ENCODE measurements at regions not wholly inside any gene's neighbourhood (a gene's known extent, or its start where the extent isn't known, plus 50 kb on each side); places are given as distances from the start of the nearest gene placed in this dataset.
"Not testable (repeated sequence)": the region's sequence is repeated elsewhere in the genome, so short reads cannot be mapped to it uniquely, and the experiment has no call there.

DNA sequence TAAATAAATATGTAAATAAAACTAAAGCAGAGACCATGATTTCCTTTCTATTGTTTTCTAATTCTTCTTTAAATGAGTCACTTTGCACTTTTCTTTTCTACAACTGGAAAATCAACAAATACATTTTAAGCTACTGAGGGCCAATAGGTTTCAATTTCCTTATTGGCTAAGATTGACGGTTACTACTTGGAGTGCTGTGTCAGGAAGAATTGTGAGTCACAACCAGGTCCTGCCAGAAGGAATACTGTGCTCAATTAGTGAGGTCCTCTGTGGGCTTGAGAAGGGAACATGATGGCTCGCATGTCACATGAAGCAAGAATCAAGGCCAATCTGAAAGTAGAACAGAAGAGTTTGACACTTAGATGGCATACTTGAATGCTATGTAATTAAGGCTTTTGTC, 110.8 kb downstream of the HMHB1 start:
- H3K36me3 Mint-ChIP-seq, result no peaks in the 10 kb centered on the region
- H3K4me1 Mint-ChIP-seq, result no peaks in the 10 kb centered on the region
- peaks cover 1% of the 10 kb centered on the region for H3K27me3 Mint-ChIP-seq
- no peak overlapping the region for H3K4me3 Mint-ChIP-seq
- no peak overlapping the region for H3K27ac Mint-ChIP-seq
- no peaks in the 10 kb centered on the region for H3K9me3 Mint-ChIP-seq

DNA sequence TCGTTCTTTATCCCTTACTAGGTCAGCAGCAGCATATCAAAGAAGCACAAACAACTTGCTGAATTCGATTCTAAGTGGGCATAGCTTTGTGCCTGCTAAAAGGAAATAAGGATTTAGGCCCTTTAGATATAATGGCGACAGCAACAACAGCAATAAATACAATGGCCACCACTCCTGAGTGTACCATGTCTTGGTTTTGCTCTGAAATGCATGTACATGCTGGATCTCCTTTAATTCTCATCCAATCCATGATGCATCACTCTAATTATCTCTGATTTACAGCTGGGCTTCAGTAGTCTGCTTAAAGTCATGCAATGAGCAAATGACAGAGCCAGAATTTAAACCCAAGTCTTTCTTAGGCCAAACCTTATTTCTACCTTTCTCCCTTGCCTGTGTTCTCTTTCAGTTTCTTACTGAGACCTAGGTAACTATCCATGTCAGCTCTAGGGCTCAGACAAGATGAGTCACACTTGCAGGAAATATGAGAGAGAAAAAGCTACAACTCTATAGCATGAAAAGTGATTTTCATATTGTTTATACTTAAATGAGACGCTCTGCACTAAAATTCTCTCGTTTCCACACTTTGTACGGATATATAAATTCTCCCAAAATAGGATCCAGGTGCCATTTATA, 111.8 kb downstream of the HMHB1 start:
- Mint-ChIP-seq H3K27ac (no peak overlapping the region), H3K27me3 (peaks cover 1% of the 10 kb centered on the region), H3K9me3 (peaks cover 0 to 2% (median 1%) of the 10 kb centered on the region in 3 donors), H3K36me3 (no peaks in the 10 kb centered on the region), H3K4me3 (no peak overlapping the region), H3K4me1 (no peaks in the 10 kb centered on the region)

DNA sequence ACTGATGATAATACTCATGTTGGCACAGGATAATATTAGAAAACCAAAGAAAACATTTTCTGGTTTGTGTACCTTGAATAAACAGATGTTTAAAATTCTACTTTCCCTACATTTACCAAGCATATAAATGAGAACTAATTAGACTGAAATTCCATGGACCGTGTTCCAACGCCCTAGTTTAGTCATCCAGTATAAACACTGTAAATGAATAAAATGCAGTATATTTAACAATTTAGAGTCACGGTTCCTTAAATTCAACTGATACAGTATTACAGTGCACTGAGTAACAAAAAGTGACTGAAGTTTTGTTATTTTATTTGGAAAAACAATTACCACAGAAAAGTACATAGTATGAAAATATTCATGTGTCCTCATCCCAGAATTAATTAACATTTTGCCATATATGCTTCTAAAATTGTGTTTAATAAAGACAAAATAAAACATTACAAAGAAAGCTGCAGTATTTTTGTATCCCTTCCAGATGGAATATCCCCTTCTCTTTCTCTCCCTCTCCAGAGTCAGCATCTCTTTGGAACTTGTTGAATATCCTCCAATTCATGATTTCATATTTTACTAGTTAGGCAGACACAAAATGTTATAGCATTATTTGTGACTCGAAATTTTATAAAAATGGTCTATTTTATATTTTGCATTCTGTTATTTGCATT, 112.5 kb downstream of the HMHB1 start:
- no peaks in the 10 kb centered on the region for H3K4me1 Mint-ChIP-seq
- H3K9me3 Mint-ChIP-seq, result peaks cover 0 to 2% (median 1%) of the 10 kb centered on the region in 3 donors
- peaks cover 1% of the 10 kb centered on the region for H3K27me3 Mint-ChIP-seq

DNA sequence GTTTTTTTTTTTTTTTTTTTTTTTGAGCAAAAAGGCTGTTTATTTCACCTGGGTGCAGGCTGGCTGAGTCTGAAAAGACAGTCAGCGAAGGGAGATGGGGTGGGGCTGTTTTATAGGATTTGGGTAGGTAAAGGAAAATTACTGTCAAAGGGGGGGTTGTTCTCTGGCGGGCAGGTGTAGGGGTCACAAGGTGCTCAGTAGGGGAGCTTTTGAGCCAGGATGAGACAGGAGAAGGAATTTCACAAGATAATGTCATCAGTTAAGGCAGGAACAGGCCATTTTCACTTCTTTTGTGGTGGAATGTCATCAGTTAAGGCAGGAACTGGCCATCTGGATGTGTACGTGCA, 113.0 kb downstream of the HMHB1 start:
- H3K4me1 Mint-ChIP-seq, H3K9me3 Mint-ChIP-seq, H3K36me3 Mint-ChIP-seq, H3K4me3 Mint-ChIP-seq, H3K27me3 Mint-ChIP-seq, H3K27ac Mint-ChIP-seq: not testable (repeated sequence)

More for the DNA sequence above, 112.5 kb downstream of the HMHB1 start:
- H3K36me3 Mint-ChIP-seq, result no peaks in the 10 kb centered on the region
- H3K27ac Mint-ChIP-seq, result no peak overlapping the region
- no peak overlapping the region for H3K4me3 Mint-ChIP-seq

DNA sequence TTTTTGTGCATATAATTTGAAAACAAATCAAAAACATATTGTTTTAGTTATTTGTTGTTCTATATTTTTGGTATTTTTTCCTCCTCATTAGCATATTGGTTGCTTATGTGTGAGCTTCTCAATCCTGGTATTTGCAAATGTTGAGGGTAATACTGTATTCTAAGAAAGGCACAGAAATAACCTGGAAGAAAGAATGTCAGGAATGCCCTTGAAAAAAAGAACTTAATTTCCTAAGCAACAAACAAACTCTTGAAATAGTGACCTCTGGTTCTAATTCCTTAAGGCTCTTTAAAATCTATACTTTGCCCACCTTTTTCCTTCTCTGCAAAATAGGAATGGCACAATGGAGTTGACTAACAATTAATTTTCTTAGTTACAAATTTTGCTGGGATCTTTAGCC, 117.5 kb downstream of the HMHB1 start:
- no peak overlapping the region for H3K27ac Mint-ChIP-seq
- H3K9me3 Mint-ChIP-seq, result peaks cover 5 to 6% (median 6%) of the 10 kb centered on the region in 3 donors
- peaks cover 1% of the 10 kb centered on the region for H3K27me3 Mint-ChIP-seq
- H3K36me3 Mint-ChIP-seq, result no peaks in the 10 kb centered on the region
- no peak overlapping the region for H3K4me3 Mint-ChIP-seq
- no peaks in the 10 kb centered on the region for H3K4me1 Mint-ChIP-seq

DNA sequence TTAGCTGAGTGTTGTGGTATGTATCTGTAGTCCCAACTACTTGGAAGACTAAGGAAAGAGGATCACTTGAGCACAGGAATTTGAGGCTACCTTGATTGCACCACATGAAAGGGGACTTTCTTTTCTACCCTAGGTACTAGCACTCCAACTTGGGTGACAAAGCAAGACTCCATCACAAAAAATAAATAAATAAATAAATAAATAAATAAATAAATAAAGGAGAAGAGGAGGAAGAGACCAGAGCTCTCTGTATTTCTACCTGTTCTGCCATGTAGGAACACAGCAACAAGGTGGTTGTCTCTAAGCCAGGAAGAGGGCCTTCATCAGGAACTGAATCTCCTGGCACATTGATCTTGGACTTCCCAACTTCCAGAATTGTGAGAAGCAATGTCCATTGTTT, 118.6 kb downstream of the HMHB1 start:
- H3K4me1 Mint-ChIP-seq, result no peaks in the 10 kb centered on the region
- H3K4me3 Mint-ChIP-seq, result no peak overlapping the region
- peak overlapping the region in 1 of 3 donors; percentile 39 for H3K27ac Mint-ChIP-seq
- peaks cover 6 to 8% (median 8%) of the 10 kb centered on the region in 3 donors for H3K9me3 Mint-ChIP-seq
- no peaks in the 10 kb centered on the region for H3K36me3 Mint-ChIP-seq
- H3K27me3 Mint-ChIP-seq, result no peaks in the 10 kb centered on the region

DNA sequence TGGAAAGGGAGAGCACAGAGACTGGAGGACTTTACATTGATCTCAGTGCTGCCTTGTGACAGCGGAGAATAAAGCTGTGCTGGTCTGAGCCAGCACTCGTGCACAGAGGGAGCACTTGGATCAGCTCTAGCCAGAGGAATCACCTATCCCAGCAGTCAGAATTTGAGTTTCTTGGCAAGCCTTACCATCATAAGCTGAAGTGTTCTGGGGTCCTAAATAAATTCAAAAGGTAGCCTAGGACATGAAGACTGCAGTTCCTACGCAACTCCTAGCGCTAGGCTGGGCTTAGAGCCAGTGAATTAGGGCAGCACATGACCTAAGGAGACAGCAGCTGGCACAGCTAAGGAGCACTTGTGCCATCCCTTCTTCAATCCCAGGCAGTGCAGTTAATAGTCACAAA, 119.5 kb downstream of the HMHB1 start:
- Mint-ChIP-seq H3K9me3 (peaks cover 9 to 11% (median 10%) of the 10 kb centered on the region in 3 donors), H3K4me1 (no peaks in the 10 kb centered on the region), H3K27ac (no peak overlapping the region), H3K4me3 (no peak overlapping the region), H3K27me3 (no peaks in the 10 kb centered on the region), H3K36me3 (no peaks in the 10 kb centered on the region)

DNA sequence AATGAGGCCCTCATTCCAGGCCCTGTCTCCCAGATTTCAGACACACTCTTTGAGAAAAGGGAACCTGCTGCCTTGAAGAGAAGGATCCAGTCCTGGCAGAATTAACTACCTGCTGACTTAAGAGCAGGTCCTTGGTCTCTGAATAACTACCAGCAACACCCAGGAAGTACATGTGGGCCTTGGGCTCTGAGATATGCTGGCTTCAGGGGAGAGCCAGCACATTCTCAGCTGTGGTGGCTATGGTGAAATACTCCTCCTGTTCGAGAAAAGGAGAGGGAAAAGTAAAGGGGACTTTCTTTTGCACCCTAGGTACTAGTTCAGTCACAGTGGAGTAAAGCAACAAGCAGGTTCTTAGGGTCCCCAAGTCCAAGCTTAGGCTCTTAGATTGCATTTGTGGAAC, 120.0 kb downstream of the HMHB1 start:
- no peaks in the 10 kb centered on the region for H3K4me1 Mint-ChIP-seq
- peaks cover 9 to 13% (median 11%) of the 10 kb centered on the region in 3 donors for H3K9me3 Mint-ChIP-seq
- no peaks in the 10 kb centered on the region for H3K36me3 Mint-ChIP-seq
- no peaks in the 10 kb centered on the region for H3K27me3 Mint-ChIP-seq
- no peak overlapping the region for H3K4me3 Mint-ChIP-seq
- no peak overlapping the region for H3K27ac Mint-ChIP-seq

DNA sequence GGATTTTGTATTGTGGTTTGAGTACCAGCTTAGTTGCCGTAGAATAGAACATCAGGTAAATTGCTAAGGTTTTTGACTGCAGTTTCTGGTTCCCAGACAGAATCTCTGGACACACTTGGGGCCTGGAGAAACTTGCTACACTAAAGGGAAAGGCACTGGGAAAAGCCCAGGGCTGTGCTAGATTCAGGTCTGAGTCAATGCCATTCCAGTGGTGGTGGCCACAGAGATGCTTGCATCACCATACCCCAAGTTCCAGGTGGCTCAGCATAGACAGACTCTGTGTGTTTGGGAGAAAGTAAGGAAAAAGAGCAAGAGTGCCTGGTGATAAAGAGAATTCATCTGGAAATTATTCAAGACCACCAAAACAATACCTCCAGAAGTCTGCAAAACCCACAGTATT, 120.6 kb downstream of the HMHB1 start:
- Mint-ChIP-seq H3K36me3 (no peaks in the 10 kb centered on the region), H3K9me3 (peaks cover 9 to 13% (median 11%) of the 10 kb centered on the region in 3 donors), H3K4me3 (peak overlapping the region in 1 of 4 donors; percentile 6), H3K4me1 (no peaks in the 10 kb centered on the region), H3K27ac (no peak overlapping the region), H3K27me3 (no peaks in the 10 kb centered on the region)

DNA sequence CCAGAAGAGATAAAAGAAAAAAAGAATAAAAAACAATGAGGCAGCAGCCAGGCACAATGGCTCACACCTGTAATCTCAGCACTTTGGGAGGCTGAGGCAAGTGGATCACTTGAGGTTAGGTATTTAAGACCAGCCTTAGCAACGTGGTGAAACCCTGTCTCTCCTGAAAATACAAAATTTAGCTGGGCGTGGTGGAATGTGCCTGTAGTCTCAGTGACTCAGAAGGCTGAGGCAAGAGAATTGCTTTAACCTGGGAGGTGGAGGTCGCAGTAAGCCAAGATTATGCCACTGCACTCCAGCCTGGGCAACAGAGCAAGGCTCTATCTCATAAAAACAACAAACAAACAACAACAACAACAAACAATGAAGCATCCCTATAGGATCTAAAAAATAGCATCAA, 121.5 kb downstream of the HMHB1 start:
- H3K4me3 Mint-ChIP-seq, result peak overlapping the region in 1 of 4 donors; percentile 4
- no peaks in the 10 kb centered on the region for H3K4me1 Mint-ChIP-seq
- H3K27ac Mint-ChIP-seq, result no peak overlapping the region
- peaks cover 7 to 11% (median 11%) of the 10 kb centered on the region in 3 donors for H3K9me3 Mint-ChIP-seq
- no peaks in the 10 kb centered on the region for H3K36me3 Mint-ChIP-seq
- no peaks in the 10 kb centered on the region for H3K27me3 Mint-ChIP-seq

DNA sequence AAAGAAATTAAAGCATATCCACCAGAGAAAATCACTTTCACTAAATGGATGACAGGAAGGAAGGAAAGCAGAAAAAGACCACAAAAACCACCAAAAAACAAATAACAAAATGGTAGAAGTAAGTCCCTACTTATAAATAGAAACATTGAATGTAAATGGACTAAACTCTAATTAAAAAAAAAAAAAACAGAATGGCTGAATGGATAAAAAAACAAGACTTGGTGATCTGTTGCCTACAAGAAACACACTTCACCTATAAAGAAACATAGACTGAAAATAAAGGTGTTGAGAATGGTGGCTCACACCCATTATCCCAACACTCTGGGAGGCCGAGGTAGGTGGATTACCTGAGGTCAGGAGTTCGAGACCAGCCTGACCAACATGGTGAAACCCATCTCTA, 122.9 kb downstream of the HMHB1 start:
- Mint-ChIP-seq H3K27me3 (peaks cover 1% of the 10 kb centered on the region), H3K9me3 (peaks cover 11 to 12% (median 11%) of the 10 kb centered on the region in 3 donors), H3K4me1 (no peaks in the 10 kb centered on the region), H3K27ac (no peak overlapping the region), H3K36me3 (no peaks in the 10 kb centered on the region), H3K4me3 (no peak overlapping the region)

DNA sequence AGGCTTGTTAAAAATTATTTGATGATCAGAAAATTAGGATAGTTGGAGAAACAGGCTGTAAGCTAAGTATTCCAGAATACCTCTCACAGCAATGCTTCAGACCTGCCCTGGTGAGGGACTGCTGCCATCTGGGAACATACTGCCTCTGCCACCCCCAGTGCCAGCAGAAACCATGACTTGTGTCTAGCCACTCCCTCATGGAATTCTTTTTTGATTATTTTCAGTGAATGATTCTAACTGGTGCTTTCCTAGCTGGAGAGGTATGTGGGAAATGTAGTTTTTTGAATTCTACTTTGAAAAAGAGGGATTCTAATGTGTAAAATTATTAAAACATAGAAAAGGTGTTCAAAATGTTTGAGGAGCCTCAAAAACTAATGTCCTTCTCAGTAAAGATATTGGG, 126.3 kb downstream of the HMHB1 start:
- H3K9me3 Mint-ChIP-seq, result peaks cover 11 to 14% (median 12%) of the 10 kb centered on the region in 3 donors
- H3K4me1 Mint-ChIP-seq, result no peaks in the 10 kb centered on the region
- H3K36me3 Mint-ChIP-seq, result no peaks in the 10 kb centered on the region

DNA sequence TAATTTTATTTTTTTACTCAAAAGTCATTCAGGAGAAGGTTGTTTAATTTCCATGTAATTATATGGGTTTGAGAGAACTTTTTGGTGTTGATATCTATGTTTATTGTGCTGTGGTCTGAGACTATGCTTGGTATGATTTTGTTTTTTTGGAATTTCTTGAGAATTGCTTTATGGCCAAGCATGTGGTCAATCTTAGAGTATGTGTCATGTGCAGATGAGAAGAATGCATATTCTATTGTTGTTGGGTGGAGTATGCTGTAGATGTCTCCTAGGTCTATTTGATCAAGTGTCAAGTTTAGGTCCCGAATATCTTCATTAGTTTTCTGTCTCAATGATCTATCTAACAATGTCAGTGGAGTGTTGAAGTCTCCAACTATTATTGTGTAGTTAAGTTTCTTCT, 134.9 kb downstream of the HMHB1 start:
- H3K4me1 Mint-ChIP-seq, result no peaks in the 10 kb centered on the region
- H3K27me3 Mint-ChIP-seq, result peaks cover 2% of the 10 kb centered on the region
- peaks cover 15 to 23% (median 20%) of the 10 kb centered on the region in 3 donors for H3K9me3 Mint-ChIP-seq
- H3K36me3 Mint-ChIP-seq, result peaks cover 2% of the 10 kb centered on the region
- H3K27ac Mint-ChIP-seq, result no peak overlapping the region
- no peak overlapping the region for H3K4me3 Mint-ChIP-seq

More for the DNA sequence above, 126.3 kb downstream of the HMHB1 start:
- no peak overlapping the region for H3K27ac Mint-ChIP-seq
- no peak overlapping the region for H3K4me3 Mint-ChIP-seq
- peaks cover 1% of the 10 kb centered on the region for H3K27me3 Mint-ChIP-seq

DNA sequence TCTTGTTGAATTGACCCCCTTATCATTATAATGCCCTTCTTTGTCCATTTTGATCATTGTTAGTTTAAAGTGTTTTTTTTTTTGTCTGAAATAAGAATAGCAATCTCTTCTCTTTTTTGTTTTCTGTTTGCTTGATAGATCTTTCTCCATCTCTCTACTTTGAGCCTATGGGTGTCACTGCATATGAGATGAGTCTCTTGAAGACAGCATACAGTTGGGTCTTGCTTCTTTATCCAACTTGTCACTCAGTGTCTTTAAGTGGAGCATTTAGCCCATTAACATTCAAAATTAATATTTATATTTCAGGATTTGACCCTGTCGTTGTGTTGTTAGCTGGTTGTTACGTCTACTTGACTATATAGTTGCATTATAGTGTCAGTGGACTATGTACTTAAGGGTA, 135.4 kb downstream of the HMHB1 start:
- peaks cover 2% of the 10 kb centered on the region for H3K27me3 Mint-ChIP-seq
- H3K4me3 Mint-ChIP-seq, result no peak overlapping the region
- H3K9me3 Mint-ChIP-seq, result peaks cover 15 to 23% (median 20%) of the 10 kb centered on the region in 3 donors
- no peaks in the 10 kb centered on the region for H3K4me1 Mint-ChIP-seq
- H3K36me3 Mint-ChIP-seq, result peaks cover 2% of the 10 kb centered on the region
- H3K27ac Mint-ChIP-seq, result no peak overlapping the region

DNA sequence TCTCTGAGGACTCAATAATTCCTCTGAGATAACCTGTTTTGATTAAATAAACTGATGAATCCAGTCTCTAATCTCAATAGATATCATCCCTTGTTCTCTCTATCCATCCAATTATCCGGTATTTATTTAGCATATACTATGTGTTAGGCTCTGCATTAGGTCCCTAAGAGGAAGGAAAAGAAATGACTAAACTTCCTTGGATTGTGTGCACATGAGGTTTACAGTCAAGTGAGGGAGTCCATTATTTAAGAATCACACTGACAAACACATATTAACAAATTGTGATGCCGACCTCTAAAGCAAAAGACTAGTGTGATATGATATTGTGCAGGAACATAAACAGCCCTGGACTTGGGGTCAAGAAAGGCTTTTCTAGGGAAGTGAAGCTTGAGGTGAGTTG, 140.8 kb downstream of the HMHB1 start:
- Mint-ChIP-seq H3K36me3 (peaks cover 2% of the 10 kb centered on the region), H3K27me3 (peaks cover 4% of the 10 kb centered on the region), H3K27ac (no peak overlapping the region), H3K9me3 (peaks cover 0 to 8% (median 7%) of the 10 kb centered on the region in 3 donors), H3K4me3 (no peak overlapping the region), H3K4me1 (no peaks in the 10 kb centered on the region)

DNA sequence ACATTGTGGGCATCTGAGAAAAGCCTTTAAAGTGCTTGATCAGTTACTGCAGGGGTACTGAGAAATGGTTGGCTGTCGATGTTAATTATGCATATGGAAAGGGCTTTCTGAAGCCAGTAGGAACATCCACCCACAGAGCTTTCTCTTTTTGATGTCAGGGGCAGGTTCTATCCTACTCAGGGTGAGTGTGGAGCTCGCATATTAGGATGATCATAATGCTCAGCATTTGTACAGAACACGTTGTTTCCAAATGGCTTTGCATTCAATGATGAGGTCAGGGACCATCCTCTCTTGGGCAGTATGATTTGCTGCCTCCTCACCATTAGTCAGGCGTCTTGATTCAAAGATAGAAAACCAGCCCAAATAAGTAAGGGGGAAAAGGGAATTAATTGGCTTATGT, 141.9 kb downstream of the HMHB1 start:
- Mint-ChIP-seq H3K27me3 (peaks cover 2% of the 10 kb centered on the region), H3K36me3 (peaks cover 2% of the 10 kb centered on the region), H3K27ac (no peak overlapping the region), H3K9me3 (peaks cover 0 to 8% (median 6%) of the 10 kb centered on the region in 3 donors), H3K4me3 (no peak overlapping the region), H3K4me1 (no peaks in the 10 kb centered on the region)
